ENCODE measurements at regions not wholly inside any gene's neighbourhood (a gene's known extent, or its start where the extent isn't known, plus 50 kb on each side); places are given as distances from the start of the nearest gene placed in this dataset.

- TF ChIP-seq CTCF (IDR thresholded peaks at IDR 0.05): no peak
- no peak for TF ChIP-seq POLR2A (IDR thresholded peaks at IDR 0.05)
Measured at GRCh38 chr2:103213028-103213542, 451.3 kb downstream of the TMEM182 start.

Data from heart left ventricle (tissue), 13 donors.